GM18858 (cell line): ENCODE measurements at regions not wholly inside any gene's neighbourhood (a gene's known extent, or its start where the extent isn't known, plus 50 kb on each side); places are given as distances from the start of the nearest gene placed in this dataset.
"Not testable (repeated sequence)": the region's sequence is repeated elsewhere in the genome, so short reads cannot be mapped to it uniquely, and the experiment has no call there.

Experiments
- ATAC-seq: cut with Tn5 transposase; IDR thresholded peaks from one replicate; pipeline ENCODE4 v1.9.1; 2021; ENCODE audit not compliant: unreplicated experiment

- no peak for ATAC-seq
Observed at GRCh38 chrX:85808217-85808616, 239.1 kb downstream of the CHM start.

GRCh38 chrX:85772391-85772790 lies 275.0 kb downstream of the CHM start:
- ATAC-seq = not testable (repeated sequence)

GRCh38 chrX:85765651-85766050 lies 281.7 kb downstream of the CHM start:
- no peak for ATAC-seq

- ATAC-seq = not testable (repeated sequence)
Observed at GRCh38 chrX:85723025-85723424, 324.3 kb downstream of the CHM start.

- ATAC-seq = not testable (repeated sequence)
Observed at GRCh38 chrX:85703233-85703632, 323.8 kb upstream of the POF1B start.

GRCh38 chrX:85698921-85699320 lies 319.5 kb upstream of the POF1B start:
- ATAC-seq = no peak

- ATAC-seq = no peak
Observed at GRCh38 chrX:85685843-85686242, 306.4 kb upstream of the POF1B start.

GRCh38 chrX:85666471-85666870 lies 287.0 kb upstream of the POF1B start:
- ATAC-seq = no peak

- not testable (repeated sequence) for ATAC-seq
Observed at GRCh38 chrX:85663970-85664369, 284.5 kb upstream of the POF1B start.

GRCh38 chrX:85630901-85631300 lies 251.4 kb upstream of the POF1B start:
- ATAC-seq = no peak

GRCh38 chrX:85627363-85627762 lies 247.9 kb upstream of the POF1B start:
- no peak for ATAC-seq

- no peak for ATAC-seq
Observed at GRCh38 chrX:85622635-85623034, 243.2 kb upstream of the POF1B start.

GRCh38 chrX:85620466-85620865 lies 241.0 kb upstream of the POF1B start:
- ATAC-seq = no peak

GRCh38 chrX:85619962-85620361 lies 240.5 kb upstream of the POF1B start:
- no peak for ATAC-seq

GRCh38 chrX:85611926-85612325 lies 232.5 kb upstream of the POF1B start:
- no peak for ATAC-seq

GRCh38 chrX:85592980-85593379 lies 213.5 kb upstream of the POF1B start:
- ATAC-seq = no peak

- ATAC-seq = no peak
Observed at GRCh38 chrX:85591536-85591935, 212.1 kb upstream of the POF1B start.

GRCh38 chrX:85590638-85591037 lies 211.2 kb upstream of the POF1B start:
- ATAC-seq = no peak

- peak; percentile 54 for ATAC-seq
Observed at GRCh38 chrX:85573801-85574200, 194.3 kb upstream of the POF1B start.

GRCh38 chrX:85570496-85570895 lies 191.0 kb upstream of the POF1B start:
- ATAC-seq = no peak

- ATAC-seq = no peak
Observed at GRCh38 chrX:85569686-85570085, 190.2 kb upstream of the POF1B start.

- ATAC-seq = no peak
Observed at GRCh38 chrX:85569096-85569495, 189.6 kb upstream of the POF1B start.

GRCh38 chrX:85561231-85561630 lies 181.8 kb upstream of the POF1B start:
- no peak for ATAC-seq

GRCh38 chrX:85544609-85545008 lies 165.1 kb upstream of the POF1B start:
- no peak for ATAC-seq
